Coronary artery (tissue), 2 donors: ENCODE measurements at regions not wholly inside any gene's neighbourhood (a gene's known extent, or its start where the extent isn't known, plus 50 kb on each side); places are given as distances from the start of the nearest gene placed in this dataset.
A peak's percentile ranks its signal among the peaks of the same experiment; 100 is the strongest.

ENCODE experiments used
- DNase-seq: peaks from one replicate; pipeline ENCODE4 v3.0.0-alpha.2; 2017; ENCODE audit warnings: low spot score
- H3K27ac ChIP-seq, 2 donors: fragments of 200-600 bp; sonication (generic); one replicate each; pipeline ENCODE4 v1.5.1; 2016 to 2019
- H3K4me3 ChIP-seq: fragments of 200-600 bp; sonication (generic); 2 replicates; pipeline ENCODE4 v1.5.1; 2016; ENCODE audit warnings: mild to moderate bottlenecking, moderate library complexity
- TF ChIP-seq, protein P1 (sequence below): fragments of 200-600 bp; sonication (generic); IDR thresholded peaks from one replicate; pipeline ENCODE4 v1.5.1; 2019; ENCODE audit warnings: antibody characterized with exemption

DNA sequence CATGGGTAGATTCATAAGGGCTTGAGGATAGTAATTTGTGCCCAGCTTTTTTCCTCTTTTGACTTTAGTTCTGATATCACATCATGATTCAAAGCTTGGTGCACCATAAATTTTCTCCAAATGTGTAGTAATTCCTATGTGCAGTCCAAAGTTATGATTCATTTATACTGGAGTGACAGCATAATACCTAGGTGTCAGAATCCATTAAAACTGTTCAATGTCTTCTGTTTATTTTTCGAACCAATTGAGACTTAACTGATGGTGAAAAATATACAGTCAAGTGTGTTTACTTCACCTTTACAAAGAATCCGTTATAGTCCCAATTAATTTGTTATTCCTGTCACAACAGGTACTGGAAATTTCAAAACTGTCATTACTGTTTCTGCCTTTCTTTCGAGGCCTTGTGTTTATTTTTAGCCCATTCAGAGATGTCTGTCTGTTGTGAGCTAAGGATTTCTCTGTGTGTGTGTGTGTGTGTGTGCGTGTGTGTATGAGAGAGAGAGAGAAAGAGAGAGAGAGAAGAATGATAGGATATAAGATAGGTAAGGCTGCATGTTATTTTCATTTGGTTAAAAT lies 389.7 kb upstream of the ATP5MC3 start:
- Histone ChIP-seq H3K27ac (no peak overlapping the region), H3K4me3 (no peak overlapping the region)
- TF ChIP-seq, protein P1, sequence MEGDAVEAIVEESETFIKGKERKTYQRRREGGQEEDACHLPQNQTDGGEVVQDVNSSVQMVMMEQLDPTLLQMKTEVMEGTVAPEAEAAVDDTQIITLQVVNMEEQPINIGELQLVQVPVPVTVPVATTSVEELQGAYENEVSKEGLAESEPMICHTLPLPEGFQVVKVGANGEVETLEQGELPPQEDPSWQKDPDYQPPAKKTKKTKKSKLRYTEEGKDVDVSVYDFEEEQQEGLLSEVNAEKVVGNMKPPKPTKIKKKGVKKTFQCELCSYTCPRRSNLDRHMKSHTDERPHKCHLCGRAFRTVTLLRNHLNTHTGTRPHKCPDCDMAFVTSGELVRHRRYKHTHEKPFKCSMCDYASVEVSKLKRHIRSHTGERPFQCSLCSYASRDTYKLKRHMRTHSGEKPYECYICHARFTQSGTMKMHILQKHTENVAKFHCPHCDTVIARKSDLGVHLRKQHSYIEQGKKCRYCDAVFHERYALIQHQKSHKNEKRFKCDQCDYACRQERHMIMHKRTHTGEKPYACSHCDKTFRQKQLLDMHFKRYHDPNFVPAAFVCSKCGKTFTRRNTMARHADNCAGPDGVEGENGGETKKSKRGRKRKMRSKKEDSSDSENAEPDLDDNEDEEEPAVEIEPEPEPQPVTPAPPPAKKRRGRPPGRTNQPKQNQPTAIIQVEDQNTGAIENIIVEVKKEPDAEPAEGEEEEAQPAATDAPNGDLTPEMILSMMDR = no peak
- DNase-seq = no peak

DNA sequence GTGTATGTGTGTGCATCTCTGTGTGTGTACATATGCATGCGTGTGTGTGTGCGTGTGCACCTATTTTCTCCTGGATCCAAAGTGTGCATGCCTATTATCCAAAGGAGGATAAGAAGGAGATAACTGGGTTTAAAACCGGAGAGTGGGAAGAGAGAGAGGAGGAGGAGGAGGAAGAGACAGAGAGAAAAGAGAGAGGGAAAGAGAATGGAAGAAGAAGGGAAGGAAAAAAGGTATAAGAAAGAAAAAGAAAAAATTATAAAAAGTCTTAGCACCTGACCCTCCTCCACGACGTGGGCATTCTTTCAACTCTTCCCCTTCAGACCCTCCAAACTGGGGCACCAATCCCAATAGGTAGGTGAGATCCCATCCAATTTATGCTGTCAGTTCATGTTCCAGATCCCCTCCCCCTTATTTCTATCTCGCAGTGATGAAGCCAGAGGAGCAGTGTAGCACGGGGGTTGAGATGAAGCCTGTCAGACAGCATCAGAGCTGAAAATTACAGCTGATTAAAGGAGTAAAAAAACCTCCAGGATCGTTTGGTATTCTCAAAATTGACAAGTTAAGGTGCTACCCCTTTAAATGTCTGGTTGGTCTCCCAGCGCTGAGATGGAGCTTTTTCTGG lies 386.7 kb upstream of the ATP5MC3 start:
- H3K4me3 ChIP-seq = peak overlapping the region; percentile 32
- no peak overlapping the region for H3K27ac ChIP-seq
- no peak for DNase-seq
- TF ChIP-seq, protein P1 = no peak

DNA sequence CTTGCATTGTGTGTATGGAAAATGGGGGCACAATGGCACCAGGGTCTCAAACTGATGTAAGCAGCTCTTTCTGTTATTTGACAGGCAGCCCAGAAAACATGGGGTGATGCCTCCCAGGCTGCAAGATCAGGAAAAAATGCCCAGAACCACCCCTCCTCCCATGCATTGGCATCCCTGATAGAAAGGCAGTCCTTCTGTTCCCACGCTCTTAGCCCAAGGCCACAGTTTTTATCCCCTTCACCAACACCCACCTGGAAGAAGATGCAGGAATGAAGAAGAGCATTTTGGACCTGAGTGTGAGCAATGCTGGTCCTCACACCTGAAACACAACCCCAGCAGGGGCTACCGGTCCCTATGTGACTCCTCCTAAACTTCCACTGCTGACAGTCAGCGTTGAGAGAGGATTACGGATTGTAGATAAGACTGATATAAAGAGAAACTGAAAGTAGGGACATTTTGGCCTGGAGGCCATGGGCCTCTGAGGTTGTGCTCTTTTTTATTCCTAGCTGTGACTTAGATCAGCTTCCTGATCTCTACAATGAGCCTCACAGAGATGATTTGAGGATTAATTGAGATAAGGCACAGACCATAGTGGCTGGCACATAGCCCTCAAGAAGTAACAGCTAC lies 386.0 kb upstream of the ATP5MC3 start:
- no peak overlapping the region for H3K27ac ChIP-seq
- no peak for DNase-seq
- TF ChIP-seq, protein P1 = no peak
- peak overlapping the region; percentile 32 for H3K4me3 ChIP-seq

DNA sequence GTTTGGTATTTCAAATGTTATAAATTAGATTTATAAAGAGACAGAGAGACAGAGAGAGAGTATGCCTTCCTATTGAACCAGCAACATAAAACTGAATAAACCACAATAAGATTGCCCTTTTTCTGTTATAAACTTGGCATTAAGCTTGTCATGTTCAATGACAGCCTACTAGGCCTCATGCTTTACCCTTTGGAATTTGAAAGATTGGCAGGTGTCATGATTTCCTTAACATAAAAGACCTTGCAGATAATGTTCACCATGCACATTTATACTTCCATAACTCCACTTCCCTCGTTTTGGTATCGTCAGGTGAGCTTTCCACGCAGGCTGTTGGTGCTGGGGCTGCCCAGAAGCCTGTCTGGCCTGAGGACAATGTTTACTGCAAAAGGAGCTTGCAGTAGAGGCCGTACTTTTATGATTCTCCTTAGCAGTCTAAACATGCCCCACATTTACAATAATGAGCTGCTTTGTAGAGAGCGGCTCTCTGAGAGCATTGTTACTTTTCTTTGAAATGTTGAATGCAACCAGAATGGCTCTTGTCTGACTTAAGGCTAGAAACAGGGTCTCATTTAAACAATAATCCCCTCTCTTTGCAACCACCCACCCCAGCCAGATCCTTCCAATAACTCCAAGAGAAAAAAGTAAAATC lies 379.1 kb upstream of the ATP5MC3 start:
- H3K27ac ChIP-seq = no peak overlapping the region
- TF ChIP-seq, protein P1 = no peak
- DNase-seq = no peak
- no peak overlapping the region for H3K4me3 ChIP-seq

DNA sequence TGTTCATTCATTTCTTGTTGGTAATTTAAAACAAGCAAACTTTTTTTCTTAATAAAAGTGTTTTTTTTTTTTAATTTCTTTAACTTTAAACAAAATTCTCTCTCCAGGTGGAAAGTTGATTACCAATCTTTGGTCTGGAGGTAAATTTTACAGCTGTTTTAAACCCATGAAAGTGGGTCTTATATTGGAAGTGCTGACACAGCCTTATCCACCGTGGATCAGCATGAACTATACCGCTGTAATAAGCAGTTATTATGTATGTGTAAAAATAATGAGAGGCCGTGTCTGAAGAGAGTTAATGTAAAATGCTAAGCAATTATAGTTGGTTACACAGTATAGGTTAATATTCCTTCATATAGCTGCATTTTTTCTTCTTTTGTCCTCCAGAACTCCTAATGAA lies 378.1 kb upstream of the ATP5MC3 start:
- no peak for DNase-seq
- Histone ChIP-seq H3K27ac (no peak overlapping the region), H3K4me3 (no peak overlapping the region)
- TF ChIP-seq, protein P1 = no peak

DNA sequence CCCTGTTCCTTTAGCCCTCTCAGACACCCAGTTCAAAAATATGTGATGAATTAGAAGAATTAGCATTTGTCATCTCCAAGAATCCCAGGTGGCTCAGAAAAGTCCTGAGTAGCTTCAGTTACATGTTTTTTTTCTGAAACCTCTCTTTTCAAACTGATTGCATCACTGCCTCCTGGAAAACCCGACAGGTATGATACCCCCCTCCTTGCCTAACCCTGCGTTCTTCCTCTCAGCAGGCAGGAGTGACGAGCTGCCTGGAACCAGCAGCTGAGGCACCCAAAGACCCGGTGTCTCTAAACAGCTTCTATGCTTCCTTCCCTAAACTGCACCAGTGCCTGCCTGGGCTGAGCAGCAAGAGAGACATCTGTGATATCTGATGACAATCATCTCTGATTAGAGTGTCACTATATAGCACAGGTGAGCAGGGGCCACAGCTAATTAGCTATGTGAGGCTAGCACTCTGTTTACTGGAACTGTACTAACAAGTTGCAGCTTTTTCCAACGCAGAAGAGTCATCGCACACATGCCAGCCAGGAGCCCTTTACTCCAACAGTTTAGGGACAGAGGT lies 376.4 kb upstream of the ATP5MC3 start:
- H3K27ac ChIP-seq = no peak overlapping the region
- TF ChIP-seq, protein P1 = no peak
- no peak for DNase-seq
- no peak overlapping the region for H3K4me3 ChIP-seq
